ENCODE measurements at regions not wholly inside any gene's neighbourhood (a gene's known extent, or its start where the extent isn't known, plus 50 kb on each side); places are given as distances from the start of the nearest gene placed in this dataset.

GRCh38 chr3:145190761-145191160 is 970.2 kb downstream of the PLOD2 start:
- no peak overlapping the region for H3K4me3 ChIP-seq (ENCODE audit: low read length)
- TF ChIP-seq, protein P1, sequence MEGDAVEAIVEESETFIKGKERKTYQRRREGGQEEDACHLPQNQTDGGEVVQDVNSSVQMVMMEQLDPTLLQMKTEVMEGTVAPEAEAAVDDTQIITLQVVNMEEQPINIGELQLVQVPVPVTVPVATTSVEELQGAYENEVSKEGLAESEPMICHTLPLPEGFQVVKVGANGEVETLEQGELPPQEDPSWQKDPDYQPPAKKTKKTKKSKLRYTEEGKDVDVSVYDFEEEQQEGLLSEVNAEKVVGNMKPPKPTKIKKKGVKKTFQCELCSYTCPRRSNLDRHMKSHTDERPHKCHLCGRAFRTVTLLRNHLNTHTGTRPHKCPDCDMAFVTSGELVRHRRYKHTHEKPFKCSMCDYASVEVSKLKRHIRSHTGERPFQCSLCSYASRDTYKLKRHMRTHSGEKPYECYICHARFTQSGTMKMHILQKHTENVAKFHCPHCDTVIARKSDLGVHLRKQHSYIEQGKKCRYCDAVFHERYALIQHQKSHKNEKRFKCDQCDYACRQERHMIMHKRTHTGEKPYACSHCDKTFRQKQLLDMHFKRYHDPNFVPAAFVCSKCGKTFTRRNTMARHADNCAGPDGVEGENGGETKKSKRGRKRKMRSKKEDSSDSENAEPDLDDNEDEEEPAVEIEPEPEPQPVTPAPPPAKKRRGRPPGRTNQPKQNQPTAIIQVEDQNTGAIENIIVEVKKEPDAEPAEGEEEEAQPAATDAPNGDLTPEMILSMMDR (conservative IDR thresholded peaks at IDR 0.05; ENCODE audit: low read length), result no peak
- no peak for DNase-seq (ENCODE audit: low read depth)

DNA sequence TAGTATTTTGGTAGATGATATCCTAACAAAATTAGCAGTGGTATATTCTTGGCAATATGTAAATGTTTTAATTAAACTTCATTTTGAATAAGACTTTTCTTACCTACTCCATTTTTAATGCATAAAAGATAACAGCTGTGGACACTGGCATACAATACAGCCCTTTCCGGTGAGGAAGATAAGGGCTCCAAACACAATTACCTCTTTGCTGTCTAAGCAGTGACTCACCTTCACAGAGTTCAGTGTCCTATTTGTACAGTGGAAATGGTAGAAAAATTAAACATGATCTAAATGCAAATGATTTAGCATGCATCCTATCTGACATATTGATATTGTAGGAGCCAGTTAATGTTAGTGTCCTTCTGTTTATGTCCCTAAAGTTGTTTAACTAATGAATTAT is 969.4 kb downstream of the PLOD2 start:
- no peak overlapping the region for H3K4me3 ChIP-seq (ENCODE audit: low read length)
- DNase-seq (ENCODE audit: low read depth), result no peak
- TF ChIP-seq, protein P1 (conservative IDR thresholded peaks at IDR 0.05; ENCODE audit: low read length), result no peak

- TF ChIP-seq, protein P1 (conservative IDR thresholded peaks at IDR 0.05; ENCODE audit: low read length), result no peak
- no peak for DNase-seq (ENCODE audit: low read depth)
Measured at GRCh38 chr3:145197051-145197820, 963.7 kb downstream of the PLOD2 start.

GRCh38 chr3:145197821-145198220 is 963.2 kb downstream of the PLOD2 start:
- TF ChIP-seq, protein P1 (conservative IDR thresholded peaks at IDR 0.05; ENCODE audit: low read length), result no peak
- no peak for DNase-seq (ENCODE audit: low read depth)
- H3K4me3 ChIP-seq (ENCODE audit: low read length), result no peak overlapping the region

More at GRCh38 chr3:145197051-145197820, 963.7 kb downstream of the PLOD2 start:
- no peak overlapping the region for H3K4me3 ChIP-seq (ENCODE audit: low read length)

DNA sequence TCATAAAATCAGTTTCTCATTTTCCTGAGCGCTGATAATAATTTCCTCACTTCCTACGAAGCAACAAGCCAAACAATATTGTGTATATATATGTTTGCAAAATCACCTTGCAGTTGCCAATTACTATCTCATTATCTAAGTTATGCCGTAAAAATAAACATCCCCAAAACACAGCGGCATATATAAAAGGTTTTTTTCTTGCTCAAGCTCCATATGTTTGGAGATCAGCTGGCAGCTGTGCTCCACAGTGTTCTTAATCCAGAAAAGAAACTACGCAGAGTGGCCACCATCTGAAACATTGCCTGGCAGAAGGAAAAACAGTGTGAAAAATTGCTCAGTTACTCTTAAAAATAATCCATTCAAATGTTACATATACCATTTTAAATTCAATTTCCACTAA is 951.4 kb downstream of the PLOD2 start:
- TF ChIP-seq, protein P1 (conservative IDR thresholded peaks at IDR 0.05; ENCODE audit: low read length), result no peak
- H3K4me3 ChIP-seq (ENCODE audit: low read length), result no peak overlapping the region
- no peak for DNase-seq (ENCODE audit: low read depth)

DNA sequence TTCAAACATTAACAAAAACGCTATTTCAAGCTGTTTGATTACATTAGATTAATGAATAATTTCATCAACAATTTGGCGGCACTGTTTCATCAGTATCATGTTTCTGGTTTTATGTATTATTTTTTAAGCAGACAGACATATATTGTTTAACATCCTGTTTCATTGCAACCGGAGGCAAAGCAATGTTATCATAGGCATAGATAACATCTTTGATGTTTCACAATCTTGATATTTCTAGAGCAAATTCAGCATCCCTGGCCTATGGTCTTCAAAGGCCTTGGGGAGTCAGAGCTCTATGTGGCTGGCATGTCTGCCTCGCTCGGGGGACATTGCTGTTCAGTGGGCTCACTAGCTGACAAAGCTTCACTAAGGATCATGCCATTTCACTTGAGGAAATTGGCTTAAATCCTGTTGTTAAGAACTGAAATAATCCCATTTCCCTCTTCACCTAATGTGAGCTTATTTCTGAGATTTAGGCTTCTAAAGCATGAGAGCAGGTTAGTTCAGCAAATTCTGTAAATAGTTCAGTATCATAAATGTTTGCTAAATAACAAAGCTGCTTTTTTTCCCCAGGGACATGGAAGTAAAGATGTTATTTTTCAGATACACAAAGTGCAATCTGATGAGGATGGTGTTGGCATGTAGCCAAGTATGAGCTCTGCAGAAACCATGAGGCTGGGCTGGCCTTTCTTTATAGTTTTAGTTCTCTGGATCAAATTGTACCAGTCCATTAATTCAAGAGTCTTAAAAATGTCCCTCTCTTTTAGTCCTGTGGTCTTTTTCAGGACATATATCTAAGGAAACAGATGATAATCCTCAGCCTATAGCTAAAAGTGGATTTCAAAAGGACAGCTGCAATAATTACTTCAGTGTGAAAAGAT is 941.4 kb downstream of the PLOD2 start:
- no peak for DNase-seq (ENCODE audit: low read depth)
- H3K4me3 ChIP-seq (ENCODE audit: low read length), result no peak overlapping the region
- TF ChIP-seq, protein P1 (conservative IDR thresholded peaks at IDR 0.05; ENCODE audit: low read length), result no peak
